ENCODE measurements at regions not wholly inside any gene's neighbourhood (a gene's known extent, or its start where the extent isn't known, plus 50 kb on each side); places are given as distances from the start of the nearest gene placed in this dataset.
"Not testable (repeated sequence)": the region's sequence is repeated elsewhere in the genome, so short reads cannot be mapped to it uniquely, and the experiment has no call there.

DNA sequence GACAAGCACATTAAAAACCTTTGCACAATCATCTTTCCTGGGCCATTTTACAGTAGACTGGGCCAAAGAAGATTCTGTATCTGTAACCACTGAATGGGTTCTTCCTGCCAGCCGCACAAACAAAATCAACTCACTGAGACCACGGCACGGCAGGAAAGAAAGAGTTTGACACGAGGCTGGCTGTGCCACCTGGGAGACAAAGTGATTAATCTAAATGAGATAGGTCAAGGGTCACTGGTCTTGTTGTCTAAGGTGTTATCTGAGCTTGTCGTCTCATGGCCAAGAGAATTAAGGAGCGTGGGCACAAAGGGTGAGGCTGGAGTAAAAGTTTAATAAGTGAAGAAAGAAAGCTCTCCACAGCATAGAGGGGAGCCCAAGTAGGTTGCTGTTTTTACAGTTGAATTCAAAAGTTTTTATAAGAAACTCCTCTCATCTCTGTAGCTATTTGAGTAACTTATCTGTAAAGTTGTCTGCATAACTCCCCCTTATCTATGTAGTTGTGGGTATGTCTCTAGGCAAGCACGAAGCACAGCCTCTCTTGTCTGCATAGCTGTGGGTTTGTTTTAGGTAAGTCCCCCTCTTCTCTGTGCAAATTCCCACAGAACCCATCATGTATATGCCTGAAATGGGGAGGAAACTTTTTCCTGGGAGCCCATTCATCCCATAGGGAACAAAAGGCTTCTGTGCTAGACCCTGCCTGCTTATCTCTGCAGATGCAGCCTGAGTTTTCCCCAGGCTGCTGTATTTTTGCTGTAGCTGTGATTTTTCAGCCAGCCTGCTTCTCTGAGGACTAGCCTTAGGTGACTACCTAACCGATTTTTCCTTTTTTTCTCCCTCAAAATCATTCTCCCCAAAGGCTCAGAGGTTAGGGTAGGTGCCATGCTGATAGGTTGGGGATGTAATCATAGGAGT is 1314.6 kb upstream of the TMEM132C start:
- DNase-seq: no peak

DNA sequence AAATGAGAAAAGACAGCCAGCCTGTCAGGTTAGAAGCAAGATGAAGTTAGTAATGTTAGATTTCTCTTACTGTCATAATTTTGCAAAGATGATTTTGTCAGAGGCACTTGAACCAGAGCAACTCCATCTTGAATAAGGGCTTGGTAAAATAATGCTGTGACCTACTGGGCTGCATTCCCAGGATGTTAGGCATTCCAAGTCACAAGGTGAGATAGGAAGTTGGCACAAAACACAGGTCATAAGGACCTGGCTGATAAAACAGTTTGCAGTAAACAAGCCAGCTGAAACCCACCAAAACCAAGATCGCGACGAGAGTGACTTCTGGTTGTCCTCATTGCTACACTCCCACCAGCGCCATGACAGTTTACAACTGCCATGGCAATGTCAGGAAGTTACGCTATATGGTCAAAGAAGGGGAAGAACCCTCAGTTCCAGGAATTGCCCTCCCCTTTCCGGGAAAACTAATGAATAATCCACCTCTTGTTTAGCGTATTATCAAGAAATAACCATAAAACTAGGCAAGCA is 1313.5 kb upstream of the TMEM132C start:
- no peak for DNase-seq

DNA sequence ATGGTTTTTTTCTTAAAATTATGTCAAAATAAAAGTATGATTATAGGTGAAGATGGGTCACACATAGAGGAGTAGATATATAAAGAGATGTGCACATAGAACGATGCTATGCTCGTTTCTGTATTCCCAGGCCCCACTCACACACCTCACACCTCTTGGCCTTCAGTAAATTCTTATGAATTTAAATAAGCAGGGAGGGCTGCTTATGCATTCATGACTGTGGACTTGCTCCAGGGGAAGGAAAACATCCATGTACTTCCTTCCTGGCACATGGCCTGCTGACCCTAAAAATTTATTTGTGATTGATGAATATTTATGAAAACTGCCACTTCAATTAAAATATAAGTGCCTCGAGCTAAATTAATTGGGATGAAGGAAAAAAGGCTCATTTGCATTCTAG is 1306.7 kb upstream of the TMEM132C start:
- DNase-seq: no peak

DNA sequence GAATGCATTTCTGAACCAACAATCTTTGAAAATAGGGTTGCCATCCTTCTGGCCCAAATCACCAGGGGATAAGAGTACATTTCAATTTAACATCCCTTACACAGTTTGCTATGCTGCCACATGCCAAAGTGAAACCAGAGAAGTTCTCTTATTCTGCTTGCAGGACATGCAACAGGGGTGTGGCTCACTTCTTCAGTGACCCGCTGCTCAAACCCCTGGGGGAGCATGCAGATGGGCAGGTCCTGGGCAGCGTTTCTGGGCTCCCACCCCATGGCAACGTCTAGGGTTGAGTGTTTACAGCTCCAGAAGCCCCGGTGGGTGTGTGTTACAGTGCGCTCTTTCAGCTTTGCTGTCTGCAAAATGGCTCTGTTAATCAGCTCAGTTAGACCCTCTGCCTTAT is 1306.3 kb upstream of the TMEM132C start:
- no peak for DNase-seq

DNA sequence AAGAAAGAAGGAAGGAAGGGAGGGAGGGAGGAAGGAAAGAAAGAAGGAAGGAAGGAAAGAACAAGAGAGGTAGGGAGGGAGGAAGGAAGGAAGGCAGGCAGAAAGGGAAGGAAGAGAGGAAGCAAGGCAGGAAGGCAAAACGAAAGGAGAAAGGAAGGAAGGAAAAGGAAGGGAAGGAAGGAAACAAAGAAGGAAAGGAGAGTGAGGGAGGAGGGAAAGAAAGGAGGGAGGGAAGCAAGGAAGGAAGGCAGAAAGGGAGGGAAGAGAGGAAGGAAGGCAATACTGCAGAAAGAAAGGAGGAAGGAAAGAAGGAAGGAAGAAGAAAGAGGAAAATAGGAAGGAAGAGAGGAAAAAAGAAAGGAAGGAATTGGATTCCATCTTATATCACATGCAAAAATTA is 1303.1 kb upstream of the TMEM132C start:
- DNase-seq: no peak

DNA sequence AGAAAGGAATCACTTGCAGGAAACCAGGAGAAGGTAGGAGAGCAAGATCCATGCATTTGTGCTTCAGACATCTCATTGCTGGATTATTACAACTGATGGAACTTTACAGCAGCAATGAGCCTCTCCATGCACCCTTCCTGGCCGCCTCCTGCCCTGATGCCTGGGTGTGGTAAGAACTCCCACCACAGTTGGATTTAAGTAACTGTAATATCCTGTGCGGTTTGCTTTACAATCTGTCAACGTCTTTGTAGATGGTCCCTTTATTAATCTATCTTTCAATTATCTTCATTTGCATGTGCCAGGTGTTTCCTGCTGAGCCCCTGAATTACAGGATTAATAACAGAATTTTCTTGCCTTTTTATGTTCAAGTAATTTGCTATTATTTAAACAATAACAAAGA is 1300.5 kb upstream of the TMEM132C start:
- DNase-seq: no peak

DNA sequence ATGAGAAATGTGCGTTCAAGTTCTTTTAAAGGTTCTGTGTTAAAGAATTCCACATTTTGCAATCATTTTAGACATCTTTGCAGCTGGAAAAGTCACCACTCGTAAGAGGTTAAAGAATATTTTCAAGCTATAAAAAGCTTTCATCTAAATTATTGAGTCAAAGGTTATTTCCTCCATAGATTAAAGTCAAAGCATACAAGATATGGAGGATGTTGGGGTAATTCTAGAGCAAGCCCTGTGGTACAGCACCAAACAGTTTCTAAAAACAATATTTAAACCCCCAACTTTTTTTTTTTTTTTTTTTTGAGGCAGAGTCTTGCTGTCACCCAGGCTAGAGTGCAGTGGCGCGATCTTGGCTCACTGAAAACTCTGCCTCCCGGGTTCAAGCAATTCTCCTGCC is 1299.8 kb upstream of the TMEM132C start:
- no peak for DNase-seq

DNA sequence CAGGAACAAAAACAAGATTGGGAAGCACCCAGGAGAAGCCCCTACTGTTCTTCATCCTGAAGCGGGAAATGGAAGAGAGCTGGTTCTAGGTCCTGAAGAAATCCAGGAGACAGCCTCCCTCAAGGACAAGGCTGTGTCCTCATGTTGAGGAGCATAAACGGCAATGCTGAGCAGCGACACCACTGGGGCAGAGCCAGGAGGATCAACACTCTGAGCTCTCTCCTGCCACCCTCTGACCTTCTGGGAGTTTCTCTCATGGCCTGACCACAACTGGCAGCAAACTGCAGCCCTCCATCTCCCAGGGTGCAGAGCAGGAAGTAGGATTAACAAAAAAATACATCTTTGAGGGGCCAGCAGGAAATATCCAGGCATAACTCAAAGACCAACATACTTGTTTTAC is 1292.2 kb upstream of the TMEM132C start:
- no peak for DNase-seq

DNA sequence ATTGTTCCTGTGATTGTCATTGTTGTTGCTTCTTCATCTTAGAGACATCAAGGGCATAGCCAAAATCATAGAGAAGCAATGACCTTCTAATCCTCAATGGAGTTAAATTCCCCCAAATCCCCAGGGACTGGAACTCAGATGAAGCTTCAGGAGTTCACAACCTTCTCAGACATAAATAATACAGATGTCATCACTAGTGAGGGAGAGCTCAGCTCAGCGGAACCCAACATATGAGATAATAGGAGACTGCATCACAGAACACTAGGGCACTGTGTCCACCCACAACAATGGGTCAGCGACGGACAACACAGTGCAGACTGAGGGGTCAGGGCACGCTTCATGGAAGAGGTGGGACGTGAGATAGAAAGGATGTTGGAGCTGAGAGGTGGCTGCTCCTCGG is 1290.4 kb upstream of the TMEM132C start:
- no peak for DNase-seq

DNA sequence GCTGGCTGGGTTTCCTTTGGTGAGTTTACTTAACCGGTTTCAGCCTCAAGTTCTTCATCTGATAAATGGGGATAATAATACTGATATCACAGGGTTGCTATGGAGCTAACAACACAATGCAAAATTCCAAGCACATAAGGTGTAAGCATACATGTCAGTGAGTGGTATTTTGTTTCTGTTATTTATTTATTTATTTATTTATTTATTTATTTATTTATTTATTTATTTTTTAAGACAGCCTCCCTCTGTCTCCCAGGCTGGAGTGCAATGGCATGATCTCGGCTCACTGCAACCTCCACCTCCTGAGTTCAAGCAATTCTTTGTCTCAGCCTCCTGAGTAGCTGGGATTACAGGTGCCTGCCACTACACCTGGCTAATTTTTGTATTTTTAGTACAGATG is 1287.4 kb upstream of the TMEM132C start:
- DNase-seq: not testable (repeated sequence)

DNA sequence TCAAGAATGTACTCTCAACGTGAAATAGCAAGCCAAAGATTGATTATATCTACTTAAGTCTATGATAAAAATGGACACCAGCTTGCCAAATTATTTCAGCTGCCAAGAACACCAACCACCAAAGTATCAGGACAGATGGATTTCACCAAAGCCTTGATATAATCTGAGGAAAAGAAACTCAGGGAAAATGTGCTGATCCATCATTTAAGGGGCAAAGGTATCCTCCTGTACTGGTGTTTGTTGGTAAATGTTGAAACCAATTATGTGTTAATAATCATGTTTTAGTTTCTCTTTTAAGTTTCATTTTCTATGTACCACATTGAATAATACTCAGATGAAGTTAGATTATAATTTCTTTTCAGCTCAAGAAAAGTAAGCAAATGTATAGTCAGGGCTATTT is 1284.3 kb upstream of the TMEM132C start:
- DNase-seq: no peak

DNA sequence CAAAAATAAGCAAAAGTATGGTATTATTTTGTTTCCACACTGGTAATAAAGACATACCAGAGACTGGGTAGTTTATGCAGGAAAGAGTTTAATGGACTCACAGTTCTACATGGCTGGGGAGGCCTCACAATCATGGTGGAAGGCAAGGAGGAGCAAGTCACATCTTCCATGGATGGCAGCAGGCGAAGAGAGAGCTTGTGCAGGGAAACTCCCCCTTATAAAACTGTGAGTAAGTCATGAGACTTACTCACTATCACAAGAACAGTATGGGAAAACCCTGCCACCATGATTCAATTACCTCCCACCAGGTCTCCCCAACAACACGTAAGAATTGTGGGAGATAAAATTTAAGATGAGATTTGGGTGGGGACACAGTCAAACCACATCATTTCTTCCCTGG is 1283.2 kb upstream of the TMEM132C start:
- not testable (repeated sequence) for DNase-seq

DNA sequence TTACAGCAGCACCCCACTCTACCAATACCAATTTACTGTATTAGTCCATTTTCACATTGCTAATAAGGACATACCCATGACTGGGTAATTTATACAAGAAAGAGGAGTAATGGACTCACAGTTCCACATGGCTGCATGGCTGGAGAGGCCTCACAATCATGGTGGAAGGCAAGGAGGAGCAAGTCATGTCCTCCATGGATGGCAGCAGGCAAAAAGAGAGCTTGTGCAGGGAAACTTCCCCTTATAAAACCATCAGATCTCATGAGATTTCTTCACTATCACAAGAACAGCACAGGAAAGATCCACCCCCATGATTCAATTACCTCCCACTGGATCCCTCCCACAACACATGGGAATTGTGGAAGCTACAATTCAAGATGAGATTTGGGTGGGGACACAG is 1281.3 kb upstream of the TMEM132C start:
- DNase-seq: not testable (repeated sequence)

DNA sequence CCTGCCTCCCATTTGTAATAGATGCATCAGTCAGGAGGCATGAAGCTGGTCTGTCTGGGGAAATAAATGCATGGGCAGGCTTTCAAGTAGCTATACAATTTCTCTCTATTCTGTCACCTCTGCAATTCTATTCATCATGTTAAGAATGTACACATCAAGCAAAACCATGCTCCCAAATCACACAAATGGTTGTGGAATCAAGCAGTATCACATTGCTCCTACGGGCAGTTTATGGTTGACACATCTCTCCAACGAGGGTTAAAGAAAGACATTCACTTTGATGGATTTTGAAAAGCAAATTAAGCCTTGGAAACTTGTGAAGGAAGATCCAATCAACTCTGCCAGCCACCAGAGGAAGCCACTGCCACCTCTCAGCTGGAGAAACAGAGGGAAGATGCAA is 1277.4 kb upstream of the TMEM132C start:
- DNase-seq: no peak

DNA sequence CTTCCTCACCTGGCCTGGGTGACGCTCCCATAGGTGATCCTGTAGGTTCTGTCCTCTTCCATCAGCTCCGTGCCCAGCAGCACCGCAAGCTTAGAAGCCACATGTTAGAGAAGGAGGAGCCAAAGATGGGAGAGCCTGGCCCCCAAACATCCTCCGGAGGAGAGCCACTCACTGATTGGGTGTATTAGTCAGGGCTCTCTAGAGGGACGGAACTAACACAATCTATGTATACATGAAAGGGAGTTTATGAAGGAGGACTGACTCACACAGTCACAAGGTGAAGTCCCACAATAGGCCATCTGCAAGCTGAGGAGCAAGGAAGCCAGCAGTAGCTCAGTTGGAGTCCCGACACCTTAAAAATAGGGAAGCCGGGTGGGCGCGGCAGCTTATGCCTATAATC is 1273.1 kb upstream of the TMEM132C start:
- no peak for DNase-seq

DNA sequence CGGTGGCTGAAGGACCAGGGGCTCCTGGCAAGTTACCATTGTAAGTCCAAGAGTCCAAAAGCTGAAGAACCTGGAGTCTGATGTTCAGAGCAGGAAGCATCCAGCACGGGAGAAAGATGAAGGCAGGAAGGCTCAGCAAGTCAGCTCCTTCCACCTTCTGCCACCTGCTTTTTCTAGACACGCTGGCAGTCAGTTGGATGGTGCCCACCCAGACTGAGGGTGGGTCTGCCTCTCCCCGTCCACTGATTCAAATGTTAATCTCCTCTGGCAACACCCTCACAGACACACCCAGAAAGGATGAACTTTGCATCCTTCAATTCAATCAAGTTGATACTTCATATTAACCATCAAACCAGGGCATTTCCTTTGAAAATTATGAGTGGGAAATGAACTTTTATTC is 1272.4 kb upstream of the TMEM132C start:
- no peak for DNase-seq

DNA sequence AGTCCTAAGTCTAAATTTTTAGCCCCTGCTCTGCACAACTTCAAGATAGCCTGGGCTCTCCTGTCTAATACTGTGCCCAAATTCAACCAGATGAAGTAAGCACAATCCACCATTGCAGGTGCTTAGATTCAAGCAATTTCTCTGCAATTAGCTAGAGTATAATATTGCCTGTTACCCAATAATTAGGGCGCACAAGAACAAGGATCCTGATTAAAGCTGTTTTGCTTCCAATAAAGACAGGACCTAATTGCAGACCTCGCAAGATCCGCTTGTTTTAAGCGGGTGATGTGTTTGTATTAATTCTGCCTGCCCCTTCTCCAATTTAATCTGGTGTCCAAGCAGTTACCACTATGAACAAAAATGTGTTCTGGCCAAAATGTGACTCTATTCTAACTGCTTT is 1268.9 kb upstream of the TMEM132C start:
- DNase-seq: no peak

DNA sequence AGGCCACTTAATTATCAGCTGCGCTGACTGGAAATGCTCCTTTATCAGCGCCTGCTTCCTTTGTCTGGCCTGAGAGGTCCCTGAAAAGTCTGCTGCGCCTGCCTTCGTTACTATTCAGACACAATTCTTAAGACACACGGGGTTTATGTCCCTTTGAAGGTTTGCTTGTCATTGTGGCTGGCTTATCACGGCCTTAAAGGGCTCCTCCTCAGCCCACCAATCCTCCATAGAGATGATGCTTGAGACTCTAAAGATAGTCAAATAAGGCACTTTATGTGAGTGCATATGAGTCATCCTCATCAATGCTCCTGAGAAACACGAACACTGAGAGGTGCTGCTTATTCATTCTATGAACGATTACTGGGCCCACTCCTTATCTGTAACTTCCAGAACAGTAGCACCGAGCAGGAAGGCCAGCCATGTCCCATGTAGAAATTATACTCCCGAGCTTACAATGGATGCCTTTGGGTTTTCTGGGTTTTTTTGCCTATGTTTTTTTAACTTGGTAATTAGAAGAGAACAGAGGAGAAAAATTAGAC is 1268.2 kb upstream of the TMEM132C start:
- DNase-seq: no peak

DNA sequence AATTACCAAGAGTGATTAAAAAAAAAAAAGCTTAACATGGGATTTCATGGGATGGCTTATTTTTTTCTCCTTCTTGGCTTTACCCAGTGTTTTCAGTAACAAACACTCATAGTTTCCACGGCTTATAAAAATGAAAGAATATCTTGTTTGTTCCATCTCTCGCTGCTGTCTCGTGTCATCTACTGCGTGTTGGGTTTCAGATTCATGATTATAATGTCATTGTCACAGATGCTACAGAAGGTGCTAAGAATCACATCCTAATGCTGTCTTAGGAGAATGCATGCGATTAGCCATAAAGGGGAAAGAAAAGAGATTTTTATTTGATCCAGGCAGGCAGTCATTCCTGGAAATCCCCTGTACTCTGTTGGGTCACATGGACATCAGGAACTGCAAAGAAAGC is 1267.6 kb upstream of the TMEM132C start:
- no peak for DNase-seq

DNA sequence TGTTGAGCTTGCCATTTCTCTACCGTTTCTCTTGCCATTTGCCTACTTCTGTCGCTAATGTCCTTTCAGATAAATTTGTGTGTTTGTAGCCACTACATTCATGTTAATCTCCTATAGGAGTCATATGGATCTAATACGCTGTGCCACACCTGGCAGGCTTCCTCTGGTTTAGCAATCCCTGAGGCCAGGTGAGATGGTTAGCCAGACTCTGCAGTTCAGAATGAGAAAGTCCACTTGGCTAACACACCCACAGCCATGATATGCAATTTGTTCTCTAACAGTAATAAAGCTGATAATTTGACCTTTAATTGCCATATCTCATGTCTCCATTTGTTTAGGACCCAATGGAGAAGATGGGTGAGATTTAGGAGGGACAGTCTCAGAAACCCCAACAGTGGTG is 1261.6 kb upstream of the TMEM132C start:
- no peak for DNase-seq

DNA sequence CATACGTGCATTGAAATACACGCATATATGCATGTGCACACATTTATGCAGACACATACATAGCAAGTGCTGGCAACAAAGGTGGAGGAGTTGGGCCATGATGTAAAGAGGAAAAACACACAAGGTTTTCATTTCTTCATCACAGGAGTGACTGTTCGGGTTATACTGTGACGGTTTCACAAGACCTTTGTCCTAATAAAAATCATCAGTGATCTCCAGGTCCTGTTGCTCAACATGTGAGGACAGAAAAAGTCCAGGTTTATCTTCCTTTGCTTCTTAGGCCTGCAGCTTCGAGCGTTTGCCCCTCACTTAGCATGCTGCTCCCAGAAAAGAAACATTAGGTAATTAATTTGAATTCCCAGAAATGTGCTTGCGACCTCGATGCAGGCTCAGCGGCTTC is 1260.0 kb upstream of the TMEM132C start:
- no peak for DNase-seq

DNA sequence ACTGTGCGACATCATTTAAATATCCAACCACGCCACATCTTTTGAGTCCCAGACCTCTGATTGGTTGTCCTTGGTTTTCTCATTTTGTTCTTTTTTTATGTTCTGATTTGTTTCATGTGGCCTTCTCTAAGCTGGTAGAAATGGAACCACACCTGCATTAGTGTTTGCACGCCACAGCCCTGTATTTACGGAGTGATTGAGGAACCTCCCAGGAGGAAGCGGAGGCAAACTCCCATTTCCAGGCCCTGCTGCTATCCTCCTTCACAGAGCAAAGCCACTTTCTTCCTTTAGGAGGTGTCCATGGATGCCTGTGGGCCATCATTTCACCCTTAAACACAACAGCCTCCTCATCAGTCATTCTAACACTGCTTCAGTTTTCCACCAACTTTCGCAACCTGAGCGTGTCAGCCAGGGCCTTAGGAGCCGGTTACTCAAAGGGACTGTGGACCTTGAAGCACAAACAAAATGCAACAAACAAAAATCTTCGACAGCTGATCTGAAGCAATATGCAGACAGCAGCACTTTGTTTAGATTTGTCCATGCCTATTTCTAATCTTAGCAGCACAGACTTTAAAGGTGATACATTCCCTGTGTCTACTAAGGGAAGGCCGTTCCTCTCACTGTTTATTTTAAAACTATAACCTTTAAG is 1258.1 kb upstream of the TMEM132C start:
- DNase-seq: no peak

DNA sequence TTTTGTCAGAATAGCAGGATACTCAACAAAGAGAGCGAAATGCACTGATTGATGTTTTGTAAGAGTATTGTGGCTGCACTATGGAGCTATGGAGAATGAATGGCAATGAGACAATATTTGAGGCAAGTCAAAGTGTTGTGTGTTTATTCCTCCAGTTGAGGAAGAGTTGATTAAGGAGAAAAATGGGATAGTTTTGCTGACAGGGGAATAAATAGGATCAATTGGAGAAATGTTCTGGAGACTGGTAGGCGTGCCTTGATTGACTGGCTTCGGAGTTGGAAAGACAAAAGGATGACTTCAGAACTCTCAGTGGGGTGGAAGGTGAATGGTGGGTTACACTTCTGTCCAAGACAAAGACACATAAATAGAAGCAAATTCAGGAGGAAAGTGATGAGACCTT is 1254.9 kb upstream of the TMEM132C start:
- no peak for DNase-seq

DNA sequence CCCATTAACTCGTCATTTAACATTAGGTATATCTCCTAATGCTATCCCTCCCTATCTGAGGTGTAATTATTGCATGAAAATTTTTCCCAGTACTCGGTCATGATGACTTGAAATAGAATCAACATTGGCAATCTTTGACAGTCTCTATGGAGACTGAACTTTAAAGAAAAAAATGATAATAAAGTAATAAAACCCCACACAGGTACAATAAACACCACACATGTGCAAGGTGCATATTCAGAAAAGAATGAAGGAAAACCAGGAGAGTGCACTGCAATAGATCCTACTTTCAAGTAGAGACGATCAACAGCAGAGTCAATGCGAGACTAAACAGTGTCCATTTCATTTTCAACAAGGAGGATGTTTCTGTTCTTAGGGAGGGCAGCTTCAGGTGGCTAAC is 1253.8 kb upstream of the TMEM132C start:
- DNase-seq: no peak

Measured in NCI-H2107 (cell line).